Ishikawa (cell line): ENCODE measurements at regions not wholly inside any gene's neighbourhood (a gene's known extent, or its start where the extent isn't known, plus 50 kb on each side); places are given as distances from the start of the nearest gene placed in this dataset.

ENCODE experiments used
- CREB1 ChIP-seq: IDR thresholded peaks from 2 replicates; pipeline ENCODE4 v1.6.1; 2012; ENCODE audit warnings: low read depth
- EGR1 ChIP-seq: IDR thresholded peaks from 2 replicates; pipeline ENCODE4 v1.6.1; 2012
- EP300 ChIP-seq: IDR thresholded peaks from 2 replicates; pipeline ENCODE4 v1.6.1; 2012; ENCODE audit warnings: borderline replicate concordance
- MAX ChIP-seq: IDR thresholded peaks from 2 replicates; pipeline ENCODE4 v1.6.1; 2012
- NFIC ChIP-seq: IDR thresholded peaks from 2 replicates; pipeline ENCODE4 v1.6.1; 2012
- REST ChIP-seq: IDR thresholded peaks from 2 replicates; pipeline ENCODE4 v1.6.1; 2012; ENCODE audit warnings: low read depth, mild to moderate bottlenecking
- TAF1 ChIP-seq: IDR thresholded peaks from 2 replicates; pipeline ENCODE4 v1.6.1; 2012; ENCODE audit warnings: low read depth, mild to moderate bottlenecking
- TCF12 ChIP-seq: IDR thresholded peaks from 2 replicates; pipeline ENCODE4 v1.6.1; 2012; ENCODE audit warnings: low read depth
- USF1 ChIP-seq: IDR thresholded peaks from 2 replicates; pipeline ENCODE4 v1.6.1; 2012
- YY1 ChIP-seq: IDR thresholded peaks from 2 replicates; pipeline ENCODE4 v1.6.1; 2012; ENCODE audit warnings: low read depth

GRCh38 chr4:149296084-149296483 is 519.6 kb downstream of the IQCM start:
- TF ChIP-seq TCF12 (peak; percentile 51), YY1 (no peak), EP300 (peak; percentile 64; the same call in 1 of the 2 replicates), EGR1 (no peak), CREB1 (no peak), USF1 (no peak), TAF1 (no peak), REST (no peak), NFIC (no peak), MAX (no peak)
